Spleen (tissue), 7 donors: ENCODE measurements at regions not wholly inside any gene's neighbourhood (a gene's known extent, or its start where the extent isn't known, plus 50 kb on each side); places are given as distances from the start of the nearest gene placed in this dataset.

Experiments
- CTCF ChIP-seq, 11 experiments: fragments of 200-600 bp in 7 of 11; fragments of 450-650 bp in 4 of 11; sonication (generic) in 4 of 11; IDR thresholded peaks in 8 of 11; conservative IDR thresholded peaks in 3 of 11; 1 replicate in 7 of 11; 2 replicates in 4 of 11; pipeline versions ENCODE4 v1.4.0 to v1.8.0; 2016 to 2021; ENCODE audit warnings: antibody characterized with exemption in 11 of 11, inconsistent platforms in 4 of 11, mild to moderate bottlenecking in 1 of 11
- POLR2A ChIP-seq, 3 donors: fragments of 450-650 bp; IDR thresholded peaks; one replicate each; pipeline ENCODE4 v1.5.1; 2017; ENCODE audit warnings: antibody characterized with exemption in 3 of 3, mild to moderate bottlenecking in 1 of 3
- donor health status: DM: no; HTN: no; CAD: no; lungs with moderate emphysema.
- donor health status: DM: no; HTN: no; CAD: no.
- donor health status: DM: no; HTN: no; CAD: no.

GRCh38 chr11:81345609-81346008 is 1388.1 kb downstream of the FAM181B start:
- TF ChIP-seq CTCF (IDR thresholded peaks at IDR 0.05 in 8 of 11, conservative IDR thresholded peaks at IDR 0.05 in 3 of 11) (no peak), POLR2A (IDR thresholded peaks at IDR 0.05) (no peak)
